Spleen (tissue), 11 donors: ENCODE measurements at regions not wholly inside any gene's neighbourhood (a gene's known extent, or its start where the extent isn't known, plus 50 kb on each side); places are given as distances from the start of the nearest gene placed in this dataset.

ENCODE experiments used
- DNase-seq: peaks from one replicate; pipeline ENCODE4 v3.0.0-alpha.2; 2020
- H3K27ac ChIP-seq, 8 donors: fragments of 200-600 bp; sonication (generic) in 7 of 8; 1 replicate in 4 of 8; 2 replicates in 4 of 8; pipeline versions ENCODE4 v1.5.0 to v1.8.0; 2016 to 2021; ENCODE audit warnings: inconsistent platforms in 4 of 8, mild to moderate bottlenecking in 4 of 8, moderate library complexity in 1 of 8
- H3K27me3 ChIP-seq, 7 donors: fragments of 200-600 bp; sonication (generic) in 6 of 7; replicated peaks in 1 of 7; 1 replicate in 4 of 7; 2 replicates in 3 of 7; pipeline versions ENCODE4 v1.5.0 to v1.8.0; 2016 to 2021; ENCODE audit warnings: inconsistent platforms in 3 of 7, mild to moderate bottlenecking in 1 of 7
- H3K36me3 ChIP-seq, 6 donors: fragments of 200-600 bp; sonication (generic) in 5 of 6; 1 replicate in 4 of 6; 2 replicates in 2 of 6; pipeline versions ENCODE4 v1.5.0 to v1.8.0; 2016 to 2021; ENCODE audit warnings: inconsistent platforms in 2 of 6
- H3K4me1 ChIP-seq, 6 donors: fragments of 200-600 bp; sonication (generic) in 5 of 6; 1 replicate in 3 of 6; 2 replicates in 3 of 6; pipeline versions ENCODE4 v1.5.0 to v1.8.0; 2016 to 2021; ENCODE audit warnings: inconsistent platforms in 3 of 6
- H3K4me3 ChIP-seq, 8 donors: fragments of 200-600 bp; sonication (generic) in 7 of 8; 1 replicate in 4 of 8; 2 replicates in 4 of 8; pipeline versions ENCODE4 v1.5.0 to v1.8.0; 2016 to 2021; ENCODE audit warnings: inconsistent platforms in 4 of 8, mild to moderate bottlenecking in 4 of 8, moderate library complexity in 2 of 8
- H3K9me3 ChIP-seq, 8 donors: fragments of 200-600 bp; sonication (generic) in 7 of 8; 1 replicate in 4 of 8; 2 replicates in 4 of 8; pipeline versions ENCODE4 v1.5.0 to v1.8.0; 2016 to 2021; ENCODE audit warnings: inconsistent platforms in 4 of 8
- CTCF ChIP-seq, 11 experiments: fragments of 200-600 bp in 7 of 11; fragments of 450-650 bp in 4 of 11; sonication (generic) in 4 of 11; IDR thresholded peaks in 8 of 11; conservative IDR thresholded peaks in 3 of 11; 1 replicate in 7 of 11; 2 replicates in 4 of 11; pipeline versions ENCODE4 v1.4.0 to v1.8.0; 2016 to 2021; ENCODE audit warnings: antibody characterized with exemption in 11 of 11, inconsistent platforms in 4 of 11, mild to moderate bottlenecking in 1 of 11
- POLR2A ChIP-seq, 3 donors: fragments of 450-650 bp; IDR thresholded peaks; one replicate each; pipeline ENCODE4 v1.5.1; 2017; ENCODE audit warnings: antibody characterized with exemption in 3 of 3, mild to moderate bottlenecking in 1 of 3
- POLR2AphosphoS5 ChIP-seq, 3 donors: sonication (generic); formaldehyde crosslinking; IDR thresholded peaks; one replicate each; pipeline ENCODE4 v1.5.1; 2017; ENCODE audit warnings: antibody characterized with exemption in 3 of 3
- WGBS, 5 donors: extraction: QIAGEN DNeasy Blood & Tissue Kit in 3 of 5; methylation state at CpG; one replicate each; pipeline versions ENCODE4 v1.1.5 to v1.1.7; 2013 to 2018; 5-methylcytosine and 5-hydroxymethylcytosine counted together
- intact Hi-C: fragments of 100-400 bp; cut with DNase I; formaldehyde crosslinking; loops from one replicate; pipeline ENCODE4 v1.15.0; 2023; ENCODE audit warnings: low total_unique reads
- donor health status: healthy with polysubstance abuse.
- donor health status: DM: no; HTN: no; CAD: no; lungs with moderate emphysema.
- donor health status: DM: no; HTN: no; CAD: no.
- donor health status: Bipolar disorder and iron deficiency.
- donor health status: healthy.
- donor health status: DM: no; HTN: no; CAD: no.
- donor health status: DM: yes; HTN: yes; CAD: no.

- TF ChIP-seq POLR2A (IDR thresholded peaks at IDR 0.05) (no peak), POLR2AphosphoS5 (IDR thresholded peaks at IDR 0.05) (no peak), CTCF (IDR thresholded peaks at IDR 0.05 in 8 of 11, conservative IDR thresholded peaks at IDR 0.05 in 3 of 11) (no peak)
- no peak overlapping the region for H3K4me3 ChIP-seq
Measured at GRCh38 chr3:81864272-81864671, 102.8 kb upstream of the GBE1 start.

GRCh38 chr3:81863756-81864155, 102.3 kb upstream of the GBE1 start:
- WGBS, 5 donors = 29 to 43% (median 30%) methylated on average over 4 of the region's 4 CpGs
- TF ChIP-seq CTCF (IDR thresholded peaks at IDR 0.05 in 8 of 11, conservative IDR thresholded peaks at IDR 0.05 in 3 of 11) = no peak
- TF ChIP-seq POLR2AphosphoS5 (IDR thresholded peaks at IDR 0.05) = no peak
- TF ChIP-seq POLR2A (IDR thresholded peaks at IDR 0.05) = no peak
- intact Hi-C loops = no loop called here

More at GRCh38 chr3:81864272-81864671, 102.8 kb upstream of the GBE1 start:
- intact Hi-C loops = no loop called here
- no peaks in the 10 kb centered on the region for H3K9me3 ChIP-seq
- H3K36me3 ChIP-seq = no peaks in the 10 kb centered on the region
- no peak for DNase-seq
- H3K27me3 ChIP-seq = peaks cover 0 to 3% (median 0%) of the 10 kb centered on the region in 7 donors
- WGBS, 5 donors = 55 to 78% (median 64%) methylated on average over 7 of the region's 7 CpGs
- H3K4me1 ChIP-seq = no peaks in the 10 kb centered on the region
- no peak overlapping the region for H3K27ac ChIP-seq

GRCh38 chr3:81861593-81861992, 100.1 kb upstream of the GBE1 start:
- WGBS, 5 donors = 87 to 95% (median 91%) methylated on average over 1 of the region's 1 CpG
- Histone ChIP-seq H3K4me3 (no peak overlapping the region), H3K4me1 (no peaks in the 10 kb centered on the region), H3K27me3 (peaks cover 0 to 3% (median 0%) of the 10 kb centered on the region in 7 donors), H3K36me3 (no peaks in the 10 kb centered on the region), H3K9me3 (no peaks in the 10 kb centered on the region), H3K27ac (no peak overlapping the region)
- DNase-seq = no peak
- intact Hi-C loops = no loop called here
- TF ChIP-seq POLR2AphosphoS5 (IDR thresholded peaks at IDR 0.05) (no peak), CTCF (IDR thresholded peaks at IDR 0.05 in 8 of 11, conservative IDR thresholded peaks at IDR 0.05 in 3 of 11) (no peak), POLR2A (IDR thresholded peaks at IDR 0.05) (no peak)

More at GRCh38 chr3:81863756-81864155, 102.3 kb upstream of the GBE1 start:
- no peak overlapping the region for H3K27ac ChIP-seq
- no peaks in the 10 kb centered on the region for H3K9me3 ChIP-seq
- peaks cover 0 to 3% (median 0%) of the 10 kb centered on the region in 7 donors for H3K27me3 ChIP-seq
- H3K36me3 ChIP-seq = no peaks in the 10 kb centered on the region
- no peak for DNase-seq
- no peaks in the 10 kb centered on the region for H3K4me1 ChIP-seq
- H3K4me3 ChIP-seq = no peak overlapping the region

GRCh38 chr3:81859524-81859923, 98.1 kb upstream of the GBE1 start:
- H3K9me3 ChIP-seq = no peaks in the 10 kb centered on the region
- H3K36me3 ChIP-seq = no peaks in the 10 kb centered on the region
- no peak overlapping the region for H3K4me3 ChIP-seq
- H3K27ac ChIP-seq = no peak overlapping the region
- intact Hi-C loops = no loop called here
- TF ChIP-seq CTCF (IDR thresholded peaks at IDR 0.05 in 8 of 11, conservative IDR thresholded peaks at IDR 0.05 in 3 of 11) (no peak), POLR2AphosphoS5 (IDR thresholded peaks at IDR 0.05) (no peak), POLR2A (IDR thresholded peaks at IDR 0.05) (no peak)
- no peak for DNase-seq
- 92 to 99% (median 94%) methylated on average over 1 of the region's 1 CpG for WGBS, 5 donors
- H3K27me3 ChIP-seq = no peaks in the 10 kb centered on the region
- no peaks in the 10 kb centered on the region for H3K4me1 ChIP-seq
